ENCODE measurements at regions not wholly inside any gene's neighbourhood (a gene's known extent, or its start where the extent isn't known, plus 50 kb on each side); places are given as distances from the start of the nearest gene placed in this dataset.

DNA sequence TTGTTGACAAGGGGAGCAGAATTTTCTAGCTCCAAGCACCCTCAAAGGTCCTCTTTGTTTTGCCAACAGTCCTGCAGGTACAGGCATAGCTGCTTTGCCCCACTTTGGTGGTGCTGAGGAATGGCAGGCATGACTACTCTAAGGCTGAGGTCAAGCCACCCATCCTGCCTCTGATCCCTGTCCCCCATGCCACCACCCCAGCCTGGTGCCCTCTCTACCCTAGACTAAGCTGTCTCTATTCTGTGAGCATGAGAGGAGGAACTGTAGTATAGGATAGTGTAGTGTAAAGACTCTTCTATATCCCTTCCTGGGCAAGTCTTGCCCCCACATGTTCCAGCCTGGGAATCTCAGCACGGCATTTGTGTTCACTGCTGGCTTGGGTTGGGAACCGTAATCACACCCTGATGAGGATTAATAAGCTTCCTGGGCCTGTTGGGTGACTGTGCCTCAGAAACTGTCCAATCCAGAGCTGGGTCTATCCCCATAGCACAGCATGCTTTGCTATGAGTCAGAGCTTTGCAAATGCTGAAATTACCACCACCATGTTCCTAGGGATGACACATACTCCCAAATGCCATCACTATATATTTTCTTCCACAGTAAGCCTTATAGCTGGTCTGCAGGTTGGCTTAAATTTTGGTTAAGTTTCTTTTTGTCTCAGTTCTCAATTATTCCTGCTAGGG lies 105.7 kb upstream of the PPP2R5A start:
- TF ChIP-seq, protein P1, sequence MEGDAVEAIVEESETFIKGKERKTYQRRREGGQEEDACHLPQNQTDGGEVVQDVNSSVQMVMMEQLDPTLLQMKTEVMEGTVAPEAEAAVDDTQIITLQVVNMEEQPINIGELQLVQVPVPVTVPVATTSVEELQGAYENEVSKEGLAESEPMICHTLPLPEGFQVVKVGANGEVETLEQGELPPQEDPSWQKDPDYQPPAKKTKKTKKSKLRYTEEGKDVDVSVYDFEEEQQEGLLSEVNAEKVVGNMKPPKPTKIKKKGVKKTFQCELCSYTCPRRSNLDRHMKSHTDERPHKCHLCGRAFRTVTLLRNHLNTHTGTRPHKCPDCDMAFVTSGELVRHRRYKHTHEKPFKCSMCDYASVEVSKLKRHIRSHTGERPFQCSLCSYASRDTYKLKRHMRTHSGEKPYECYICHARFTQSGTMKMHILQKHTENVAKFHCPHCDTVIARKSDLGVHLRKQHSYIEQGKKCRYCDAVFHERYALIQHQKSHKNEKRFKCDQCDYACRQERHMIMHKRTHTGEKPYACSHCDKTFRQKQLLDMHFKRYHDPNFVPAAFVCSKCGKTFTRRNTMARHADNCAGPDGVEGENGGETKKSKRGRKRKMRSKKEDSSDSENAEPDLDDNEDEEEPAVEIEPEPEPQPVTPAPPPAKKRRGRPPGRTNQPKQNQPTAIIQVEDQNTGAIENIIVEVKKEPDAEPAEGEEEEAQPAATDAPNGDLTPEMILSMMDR (IDR thresholded peaks at IDR 0.05; ENCODE audit: low read depth, low read length, missing control alignments): no peak
- DNase-seq (ENCODE audit: extremely low read depth, low read depth): peak; percentile 94
- H3K4me3 ChIP-seq (replicated peaks; ENCODE audit: low read depth, low read length): no peak overlapping the region

DNA sequence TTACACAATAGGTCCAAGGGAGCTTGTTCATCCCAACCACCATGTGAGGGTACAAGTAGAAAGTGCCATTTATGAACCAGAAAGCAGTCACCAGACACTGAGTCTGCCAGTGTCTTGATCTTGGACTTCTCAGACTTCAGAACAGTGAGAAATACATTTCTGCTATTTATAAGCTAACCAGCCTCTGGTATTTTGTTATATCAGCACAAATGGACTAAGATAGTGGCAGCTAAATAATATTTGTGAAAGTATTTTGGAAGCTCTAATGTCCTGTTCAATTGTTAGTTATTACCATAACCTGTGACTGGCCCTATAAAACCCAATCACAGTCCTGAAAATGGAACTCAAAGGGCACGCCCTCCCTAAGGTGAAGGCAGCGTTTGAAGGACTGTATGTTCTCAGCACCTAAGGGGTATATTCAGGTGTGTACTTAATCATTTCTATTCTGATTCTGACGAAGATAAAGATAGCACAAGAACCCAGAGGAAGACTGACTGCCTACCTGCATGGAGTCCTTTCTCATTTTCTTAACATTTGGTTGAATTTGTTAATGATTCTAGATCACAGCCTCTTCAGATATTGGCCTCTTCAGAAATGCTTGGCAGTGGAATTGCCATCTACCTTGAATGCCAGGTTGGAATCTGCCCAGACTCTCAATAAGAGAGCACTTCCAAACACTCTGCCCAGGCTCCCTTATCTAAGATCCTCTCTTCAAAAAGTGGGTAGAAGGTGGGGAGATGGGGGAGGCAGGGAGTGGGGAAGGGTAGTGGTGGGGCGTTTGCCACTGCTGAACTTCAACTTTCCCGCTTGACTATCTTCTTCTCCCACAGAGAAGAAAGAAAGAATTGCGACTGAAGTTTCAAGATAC lies 104.0 kb upstream of the PPP2R5A start:
- TF ChIP-seq, protein P1 (IDR thresholded peaks at IDR 0.05; ENCODE audit: low read depth, low read length, missing control alignments): no peak
- H3K4me3 ChIP-seq (replicated peaks; ENCODE audit: low read depth, low read length): no peak overlapping the region
- DNase-seq (ENCODE audit: extremely low read depth, low read depth): no peak

DNA sequence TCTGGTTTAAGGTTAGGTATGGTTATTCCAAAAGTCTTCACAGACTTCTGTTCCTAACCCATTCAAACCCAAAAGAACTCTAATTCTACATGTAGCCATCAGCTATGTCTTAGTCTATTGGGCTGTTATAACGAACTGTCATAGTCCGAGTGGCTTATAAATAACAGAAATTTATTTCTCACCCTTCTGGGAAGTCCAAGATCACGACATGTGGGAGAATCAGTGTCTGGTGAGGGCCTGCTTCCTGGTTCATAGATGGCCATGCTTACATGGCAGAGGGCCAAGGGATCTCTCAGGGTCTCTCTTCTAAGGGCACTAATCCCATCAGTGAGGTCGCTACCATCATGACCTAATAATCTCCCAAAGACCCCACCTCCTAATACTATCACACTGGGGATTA lies 103.0 kb upstream of the PPP2R5A start:
- no peak overlapping the region for H3K4me3 ChIP-seq (replicated peaks; ENCODE audit: low read depth, low read length)
- TF ChIP-seq, protein P1 (IDR thresholded peaks at IDR 0.05; ENCODE audit: low read depth, low read length, missing control alignments): no peak
- no peak for DNase-seq (ENCODE audit: extremely low read depth, low read depth)

DNA sequence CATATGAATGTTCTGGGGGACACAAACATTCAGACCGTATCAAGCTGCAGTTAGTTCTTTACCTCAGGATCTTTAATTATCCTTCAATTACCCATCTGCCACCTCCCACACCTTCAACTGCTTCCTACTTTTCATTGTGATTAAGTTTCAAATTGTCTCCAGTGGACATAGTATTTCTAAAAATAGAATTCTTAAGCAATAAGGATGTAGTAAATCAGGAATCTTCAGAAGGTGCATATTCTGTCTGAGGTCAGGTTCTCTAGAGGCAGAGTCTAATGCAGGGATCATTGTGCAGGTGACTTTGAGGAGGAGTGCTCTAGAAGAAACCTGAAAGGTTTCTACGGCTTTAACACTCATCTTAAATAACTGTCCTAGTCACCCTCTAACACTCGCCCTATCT lies 102.6 kb upstream of the PPP2R5A start:
- TF ChIP-seq, protein P1 (IDR thresholded peaks at IDR 0.05; ENCODE audit: low read depth, low read length, missing control alignments): no peak
- H3K4me3 ChIP-seq (replicated peaks; ENCODE audit: low read depth, low read length): no peak overlapping the region
- DNase-seq (ENCODE audit: extremely low read depth, low read depth): no peak

DNA sequence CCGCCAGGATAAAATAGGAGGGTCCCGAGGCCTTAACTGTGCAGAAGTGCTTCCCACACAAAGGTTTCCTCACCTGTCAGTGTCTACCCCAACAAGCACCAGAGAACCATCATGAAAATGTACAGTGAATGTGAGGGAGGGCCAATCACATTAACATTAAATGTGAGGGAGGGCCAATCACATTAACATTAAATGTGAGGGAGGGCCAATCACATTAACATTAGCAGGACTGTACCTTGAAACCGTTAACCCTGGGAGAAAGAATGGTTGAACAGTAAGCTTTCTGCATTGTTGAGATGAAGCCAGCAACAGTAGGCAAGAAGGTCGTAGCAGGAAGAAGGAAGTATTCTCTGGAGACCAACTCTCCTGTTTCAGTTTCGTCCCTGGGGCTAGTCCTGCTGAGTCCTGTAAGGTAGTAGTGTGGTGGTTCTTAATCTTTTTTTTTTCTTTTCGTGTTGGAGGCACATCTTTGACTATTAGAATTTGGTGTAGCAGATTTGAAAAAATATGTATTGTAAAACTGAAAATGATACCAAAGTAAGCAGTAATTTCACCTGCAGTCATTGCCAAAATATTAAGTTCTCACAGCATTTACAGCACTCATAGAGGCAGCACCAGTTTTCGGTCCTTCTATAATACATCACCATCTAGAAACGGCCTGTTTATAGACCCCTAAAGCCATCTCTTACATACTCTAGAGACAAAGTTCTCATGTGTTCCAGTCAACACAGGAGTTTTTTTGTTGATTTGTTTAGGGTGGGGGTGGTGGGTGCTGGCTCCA lies 98.6 kb upstream of the PPP2R5A start:
- no peak overlapping the region for H3K4me3 ChIP-seq (replicated peaks; ENCODE audit: low read depth, low read length)
- TF ChIP-seq, protein P1 (IDR thresholded peaks at IDR 0.05; ENCODE audit: low read depth, low read length, missing control alignments): no peak
- DNase-seq (ENCODE audit: extremely low read depth, low read depth): no peak

DNA sequence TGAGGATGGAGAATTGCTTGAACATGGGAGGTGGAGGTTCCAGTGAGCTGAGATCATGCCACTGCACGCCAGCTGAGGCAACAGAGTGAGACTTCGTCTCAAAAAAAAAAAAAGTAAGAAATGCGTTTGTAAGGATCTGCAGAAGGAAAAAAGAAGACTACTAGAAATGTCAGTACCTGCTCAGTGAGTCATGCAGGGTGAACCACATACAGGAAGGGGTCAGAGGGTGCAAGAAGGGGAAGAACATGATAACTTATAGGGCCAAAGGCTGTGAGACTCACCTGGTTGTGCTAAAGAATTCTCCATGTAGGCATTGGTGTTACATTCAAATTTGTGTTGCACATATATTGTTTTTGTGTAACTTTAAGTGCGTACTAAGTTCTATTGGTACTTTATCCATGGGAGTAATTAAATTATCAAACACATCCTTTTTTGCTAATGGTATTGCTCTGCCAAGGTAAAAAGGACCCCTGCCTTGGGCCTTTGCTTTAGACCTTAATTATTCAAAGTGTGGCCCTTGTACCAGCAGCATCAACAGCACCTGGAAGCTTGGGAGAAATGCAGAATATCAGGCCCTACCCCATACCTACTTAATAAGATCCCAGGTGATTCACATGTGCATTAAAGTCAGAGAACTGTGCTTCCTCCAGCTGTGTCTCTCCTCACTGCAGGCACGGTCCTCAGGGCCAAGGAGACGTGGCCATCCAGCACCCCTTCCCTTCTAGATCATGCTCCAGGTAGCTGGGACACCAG lies 96.4 kb upstream of the PPP2R5A start:
- no peak for DNase-seq (ENCODE audit: extremely low read depth, low read depth)

More for the DNA sequence above, 96.4 kb upstream of the PPP2R5A start:
- TF ChIP-seq, protein P1 (IDR thresholded peaks at IDR 0.05; ENCODE audit: low read depth, low read length, missing control alignments): no peak
- H3K4me3 ChIP-seq (replicated peaks; ENCODE audit: low read depth, low read length): no peak overlapping the region
